ENCODE measurements at regions not wholly inside any gene's neighbourhood (a gene's known extent, or its start where the extent isn't known, plus 50 kb on each side); places are given as distances from the start of the nearest gene placed in this dataset.
"Not testable (repeated sequence)": the region's sequence is repeated elsewhere in the genome, so short reads cannot be mapped to it uniquely, and the experiment has no call there.

GRCh38 chr3:6655275-6655674 lies 205.6 kb upstream of the GRM7 start:
- DNase-seq, result no peak

- no peak for DNase-seq
These were observed 203.3 kb upstream of the GRM7 start for GRCh38 chr3:6657591-6657990.

- DNase-seq, result no peak
These were observed 193.6 kb upstream of the GRM7 start for GRCh38 chr3:6667354-6667753.

- no peak for DNase-seq
These were observed 189.6 kb upstream of the GRM7 start for GRCh38 chr3:6671363-6671762.

GRCh38 chr3:6679510-6679909 lies 181.4 kb upstream of the GRM7 start:
- no peak for DNase-seq

- DNase-seq, result no peak
These were observed 180.7 kb upstream of the GRM7 start for GRCh38 chr3:6680119-6680806.

GRCh38 chr3:6697285-6697684 lies 163.6 kb upstream of the GRM7 start:
- DNase-seq, result no peak

GRCh38 chr3:6697722-6698121 lies 163.2 kb upstream of the GRM7 start:
- DNase-seq, result no peak

GRCh38 chr3:6704817-6705216 lies 156.1 kb upstream of the GRM7 start:
- DNase-seq, result not testable (repeated sequence)

- no peak for DNase-seq
These were observed 154.1 kb upstream of the GRM7 start for GRCh38 chr3:6706777-6707176.

- no peak for DNase-seq
These were observed 151.7 kb upstream of the GRM7 start for GRCh38 chr3:6709178-6709577.

- DNase-seq, result no peak
These were observed 146.0 kb upstream of the GRM7 start for GRCh38 chr3:6714962-6715361.

GRCh38 chr3:6716420-6716819 lies 144.5 kb upstream of the GRM7 start:
- DNase-seq, result no peak

GRCh38 chr3:6717026-6717943 lies 143.6 kb upstream of the GRM7 start:
- DNase-seq, result no peak

- no peak for DNase-seq
These were observed 140.9 kb upstream of the GRM7 start for GRCh38 chr3:6719999-6720398.

- DNase-seq, result no peak
These were observed 139.4 kb upstream of the GRM7 start for GRCh38 chr3:6721491-6721890.

- no peak for DNase-seq
These were observed 137.7 kb upstream of the GRM7 start for GRCh38 chr3:6723205-6723604.

- no peak for DNase-seq
These were observed 134.1 kb upstream of the GRM7 start for GRCh38 chr3:6726811-6727210.

GRCh38 chr3:6732807-6733206 lies 128.1 kb upstream of the GRM7 start:
- no peak for DNase-seq

GRCh38 chr3:6733699-6734394 lies 127.1 kb upstream of the GRM7 start:
- DNase-seq, result no peak

- no peak for DNase-seq
These were observed 126.5 kb upstream of the GRM7 start for GRCh38 chr3:6734395-6734746.

GRCh38 chr3:6736836-6737629 lies 123.9 kb upstream of the GRM7 start:
- DNase-seq, result no peak

- DNase-seq, result no peak
These were observed 123.3 kb upstream of the GRM7 start for GRCh38 chr3:6737630-6738029.
